GM12878 (cell line): ENCODE measurements at regions not wholly inside any gene's neighbourhood (a gene's known extent, or its start where the extent isn't known, plus 50 kb on each side); places are given as distances from the start of the nearest gene placed in this dataset.
"Not testable (repeated sequence)": the region's sequence is repeated elsewhere in the genome, so short reads cannot be mapped to it uniquely, and the experiment has no call there.

Experiments
- ASH2L ChIP-seq: fragments of 300-600, 200-600 bp; sonication (generic); IDR thresholded peaks from 2 replicates; pipeline ENCODE4 v1.6.1; 2017; ENCODE audit warnings: low read depth, mild to moderate bottlenecking, borderline replicate concordance
- EZH2 ChIP-seq: IDR thresholded peaks from 2 replicates; pipeline ENCODE4 v1.6.1; 2012; ENCODE audit warnings: low read depth, mild to moderate bottlenecking, control low read depth, inconsistent platforms, low read length, borderline replicate concordance; ENCODE audit not compliant: control insufficient read depth
- POLR2A ChIP-seq: IDR thresholded peaks from 2 replicates; pipeline ENCODE4 v1.6.1; 2011; ENCODE audit warnings: low read depth, mild to moderate bottlenecking, low read length
- POLR2AphosphoS2 ChIP-seq: IDR thresholded peaks from 2 replicates; pipeline ENCODE4 v1.6.1; 2011; ENCODE audit warnings: low read depth, mild to moderate bottlenecking, low read length, improper control_type of control experiment, moderate library complexity
- STAT3 ChIP-seq: IDR thresholded peaks from 2 replicates; pipeline ENCODE4 v1.6.1; 2011; ENCODE audit warnings: low read depth, low read length, improper control_type of control experiment
- TAF1 ChIP-seq: IDR thresholded peaks from 2 replicates; pipeline ENCODE4 v1.6.1; 2011; ENCODE audit warnings: mild to moderate bottlenecking, low read depth, low read length, borderline replicate concordance
- ZNF207 ChIP-seq: fragments of 450-650 bp; IDR thresholded peaks from 2 replicates; pipeline ENCODE4 v1.6.1; 2014; ENCODE audit warnings: antibody characterized with exemption, mild to moderate bottlenecking, borderline replicate concordance
- ZNF274 ChIP-seq: IDR thresholded peaks from one replicate; pipeline ENCODE4 v1.8.0; 2011; ENCODE audit not compliant: insufficient read length, insufficient read depth
- ZSCAN29 ChIP-seq: fragments of 450-650 bp; IDR thresholded peaks from 2 replicates; pipeline ENCODE4 v1.6.1; 2017; ENCODE audit warnings: mild to moderate bottlenecking, moderate library complexity
- TF ChIP-seq, protein P1 (sequence below): fragments of 450-650 bp; IDR thresholded peaks from 2 replicates; pipeline ENCODE4 v1.6.1; 2017; ENCODE audit warnings: mild to moderate bottlenecking
- TF ChIP-seq, protein P2 (sequence below), 3 experiments: IDR thresholded peaks in 2 of 3; conservative IDR thresholded peaks in 1 of 3; 2 replicates each; pipeline ENCODE4 v1.5.1; 2011; ENCODE audit warnings: low read depth in 3 of 3, low read length in 3 of 3, mild to moderate bottlenecking in 3 of 3, control low read depth in 2 of 3, moderate library complexity in 2 of 3, inconsistent platforms in 1 of 3, mixed read lengths in 1 of 3; ENCODE audit not compliant: control insufficient read depth in 2 of 3, insufficient read depth in 1 of 3; ENCODE audit errors: extremely low read depth in 1 of 3
- TF ChIP-seq, protein P3 (sequence below): IDR thresholded peaks from 2 replicates; pipeline ENCODE4 v1.6.1; 2011; ENCODE audit warnings: low read depth, mild to moderate bottlenecking, low read length, moderate library complexity, borderline replicate concordance; ENCODE audit errors: extremely low read depth

DNA sequence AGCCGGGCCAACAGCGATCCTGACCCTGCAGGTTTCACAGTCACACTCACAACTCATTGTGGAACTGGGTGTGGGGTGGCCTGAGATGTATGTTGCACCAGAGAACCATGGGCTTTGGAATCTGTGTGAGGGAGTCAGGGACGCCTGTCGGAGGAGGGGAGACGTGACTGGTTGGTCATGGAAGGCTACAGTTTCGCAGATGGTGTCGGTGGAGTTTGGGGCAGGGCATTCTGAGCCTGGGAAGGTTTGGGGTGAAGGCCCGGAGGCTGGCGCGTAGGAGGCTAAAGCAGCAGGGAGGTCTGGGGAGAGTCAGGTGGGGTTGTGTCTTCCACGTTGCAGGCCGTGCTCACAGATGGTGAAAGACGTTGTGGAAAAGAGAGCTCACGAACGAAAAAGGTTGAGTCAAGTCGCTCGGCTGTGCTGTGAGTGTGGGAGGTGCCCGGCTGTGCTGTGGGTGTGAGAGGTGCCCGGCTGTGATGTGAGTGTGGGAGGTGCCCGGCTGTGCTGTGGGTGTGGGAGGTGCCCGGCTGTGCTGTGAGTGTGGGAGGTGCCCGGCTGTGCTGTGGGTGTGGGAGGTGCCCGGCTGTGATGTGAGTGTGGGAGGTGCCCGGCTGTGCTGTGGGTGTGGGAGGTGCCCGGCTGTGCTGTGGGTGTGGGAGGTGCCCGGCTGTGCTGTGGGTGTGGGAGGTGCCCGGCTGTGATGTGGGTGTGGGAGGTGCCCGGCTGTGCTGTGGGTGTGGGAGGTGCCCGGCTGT is 244.2 kb upstream of the B3GAT1 start:
- TF ChIP-seq STAT3, ZNF207, ZNF274, POLR2A, ASH2L, EZH2, TAF1, POLR2AphosphoS2, ZSCAN29: not testable (repeated sequence)
- TF ChIP-seq, protein P1, sequence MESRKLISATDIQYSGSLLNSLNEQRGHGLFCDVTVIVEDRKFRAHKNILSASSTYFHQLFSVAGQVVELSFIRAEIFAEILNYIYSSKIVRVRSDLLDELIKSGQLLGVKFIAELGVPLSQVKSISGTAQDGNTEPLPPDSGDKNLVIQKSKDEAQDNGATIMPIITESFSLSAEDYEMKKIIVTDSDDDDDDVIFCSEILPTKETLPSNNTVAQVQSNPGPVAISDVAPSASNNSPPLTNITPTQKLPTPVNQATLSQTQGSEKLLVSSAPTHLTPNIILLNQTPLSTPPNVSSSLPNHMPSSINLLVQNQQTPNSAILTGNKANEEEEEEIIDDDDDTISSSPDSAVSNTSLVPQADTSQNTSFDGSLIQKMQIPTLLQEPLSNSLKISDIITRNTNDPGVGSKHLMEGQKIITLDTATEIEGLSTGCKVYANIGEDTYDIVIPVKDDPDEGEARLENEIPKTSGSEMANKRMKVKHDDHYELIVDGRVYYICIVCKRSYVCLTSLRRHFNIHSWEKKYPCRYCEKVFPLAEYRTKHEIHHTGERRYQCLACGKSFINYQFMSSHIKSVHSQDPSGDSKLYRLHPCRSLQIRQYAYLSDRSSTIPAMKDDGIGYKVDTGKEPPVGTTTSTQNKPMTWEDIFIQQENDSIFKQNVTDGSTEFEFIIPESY = not testable (repeated sequence)
- TF ChIP-seq, protein P2, sequence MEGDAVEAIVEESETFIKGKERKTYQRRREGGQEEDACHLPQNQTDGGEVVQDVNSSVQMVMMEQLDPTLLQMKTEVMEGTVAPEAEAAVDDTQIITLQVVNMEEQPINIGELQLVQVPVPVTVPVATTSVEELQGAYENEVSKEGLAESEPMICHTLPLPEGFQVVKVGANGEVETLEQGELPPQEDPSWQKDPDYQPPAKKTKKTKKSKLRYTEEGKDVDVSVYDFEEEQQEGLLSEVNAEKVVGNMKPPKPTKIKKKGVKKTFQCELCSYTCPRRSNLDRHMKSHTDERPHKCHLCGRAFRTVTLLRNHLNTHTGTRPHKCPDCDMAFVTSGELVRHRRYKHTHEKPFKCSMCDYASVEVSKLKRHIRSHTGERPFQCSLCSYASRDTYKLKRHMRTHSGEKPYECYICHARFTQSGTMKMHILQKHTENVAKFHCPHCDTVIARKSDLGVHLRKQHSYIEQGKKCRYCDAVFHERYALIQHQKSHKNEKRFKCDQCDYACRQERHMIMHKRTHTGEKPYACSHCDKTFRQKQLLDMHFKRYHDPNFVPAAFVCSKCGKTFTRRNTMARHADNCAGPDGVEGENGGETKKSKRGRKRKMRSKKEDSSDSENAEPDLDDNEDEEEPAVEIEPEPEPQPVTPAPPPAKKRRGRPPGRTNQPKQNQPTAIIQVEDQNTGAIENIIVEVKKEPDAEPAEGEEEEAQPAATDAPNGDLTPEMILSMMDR (IDR thresholded peaks at IDR 0.05 in 2 of 3, conservative IDR thresholded peaks at IDR 0.05 in 1 of 3; ENCODE audit: control insufficient read depth in 2 of 3, extremely low read depth in 1 of 3, insufficient read depth in 1 of 3, low read depth in 3 of 3, low read length in 3 of 3) = not testable (repeated sequence)
- TF ChIP-seq, protein P3, sequence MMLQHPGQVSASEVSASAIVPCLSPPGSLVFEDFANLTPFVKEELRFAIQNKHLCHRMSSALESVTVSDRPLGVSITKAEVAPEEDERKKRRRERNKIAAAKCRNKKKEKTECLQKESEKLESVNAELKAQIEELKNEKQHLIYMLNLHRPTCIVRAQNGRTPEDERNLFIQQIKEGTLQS = not testable (repeated sequence)
